NT2/D1 (cell line): ENCODE measurements at regions not wholly inside any gene's neighbourhood (a gene's known extent, or its start where the extent isn't known, plus 50 kb on each side); places are given as distances from the start of the nearest gene placed in this dataset.

ENCODE experiments used
- DNase-seq: peaks from one replicate; pipeline ENCODE4 v3.0.0-alpha.2; 2011; ENCODE audit warnings: low read depth, low spot score
- H3K27me3 ChIP-seq: 2 replicates; pipeline ENCODE4 v1.6.0; 2011; ENCODE audit warnings: mild to moderate bottlenecking; ENCODE audit not compliant: insufficient read length, insufficient read depth
- H3K36me3 ChIP-seq: 2 replicates; pipeline ENCODE4 v1.6.1; 2011; ENCODE audit warnings: mild to moderate bottlenecking, low read length, mixed read lengths; ENCODE audit not compliant: insufficient read depth, insufficient read length
- H3K4me1 ChIP-seq: 2 replicates; pipeline ENCODE4 v1.5.1; 2011; ENCODE audit not compliant: insufficient read depth, insufficient read length
- H3K4me3 ChIP-seq: 2 replicates; pipeline ENCODE4 v1.5.1; 2011; ENCODE audit warnings: low read depth; ENCODE audit not compliant: insufficient read length
- H3K9ac ChIP-seq: 2 replicates; pipeline ENCODE4 v1.6.0; 2011; ENCODE audit warnings: low read depth; ENCODE audit not compliant: insufficient read length
- H3K9me3 ChIP-seq: 2 replicates; pipeline ENCODE4 v1.5.1; 2011; ENCODE audit warnings: mild to moderate bottlenecking, low read length; ENCODE audit not compliant: insufficient read depth
- SUZ12 ChIP-seq: IDR thresholded peaks from 2 replicates; pipeline ENCODE4 v1.6.1; 2011; ENCODE audit not compliant: insufficient read length, insufficient read depth; ENCODE audit errors: extremely low read depth
- YY1 ChIP-seq: IDR thresholded peaks from 2 replicates; pipeline ENCODE4 v1.6.1; 2011; ENCODE audit not compliant: insufficient read length, insufficient read depth
- ZNF274 ChIP-seq: IDR thresholded peaks from 2 replicates; pipeline ENCODE4 v1.6.1; 2011; ENCODE audit warnings: mild to moderate bottlenecking, low read depth, low read length

GRCh38 chr2:171217330-171217729 is 56.6 kb upstream of the TLK1 start:
- TF ChIP-seq YY1: no peak
- TF ChIP-seq SUZ12: no peak
- no peak for TF ChIP-seq ZNF274
- no peaks in the 10 kb centered on the region for H3K27me3 ChIP-seq
- H3K36me3 ChIP-seq: no peaks in the 10 kb centered on the region
- H3K9ac ChIP-seq: no peak overlapping the region
- H3K4me3 ChIP-seq: no peak overlapping the region
- H3K9me3 ChIP-seq: peaks cover 12% of the 10 kb centered on the region
- H3K4me1 ChIP-seq: peaks cover 2% of the 10 kb centered on the region
- peak; percentile 50 for DNase-seq

- DNase-seq: no peak
- H3K4me3 ChIP-seq: no peak overlapping the region
- H3K27me3 ChIP-seq: no peaks in the 10 kb centered on the region
- TF ChIP-seq SUZ12 (no peak), ZNF274 (no peak)
- no peak overlapping the region for H3K9ac ChIP-seq
- no peaks in the 10 kb centered on the region for H3K36me3 ChIP-seq
- H3K9me3 ChIP-seq: peaks cover 12% of the 10 kb centered on the region
- H3K4me1 ChIP-seq: peaks cover 2% of the 10 kb centered on the region
Measured at GRCh38 chr2:171216631-171217030, 55.9 kb upstream of the TLK1 start.

GRCh38 chr2:171214093-171214492 is 53.4 kb upstream of the TLK1 start:
- no peak overlapping the region for H3K9ac ChIP-seq
- TF ChIP-seq YY1: no peak
- no peak for TF ChIP-seq ZNF274
- no peak for TF ChIP-seq SUZ12
- H3K36me3 ChIP-seq: no peaks in the 10 kb centered on the region
- no peaks in the 10 kb centered on the region for H3K27me3 ChIP-seq
- H3K9me3 ChIP-seq: peaks cover 9% of the 10 kb centered on the region
- H3K4me3 ChIP-seq: no peak overlapping the region
- peaks cover 2% of the 10 kb centered on the region for H3K4me1 ChIP-seq
- DNase-seq: no peak

GRCh38 chr2:171210864-171211431 is 50.3 kb upstream of the TLK1 start:
- Histone ChIP-seq H3K36me3 (no peaks in the 10 kb centered on the region), H3K4me3 (no peak overlapping the region), H3K9me3 (no peaks in the 10 kb centered on the region), H3K27me3 (no peaks in the 10 kb centered on the region), H3K4me1 (peaks cover 2% of the 10 kb centered on the region), H3K9ac (no peak overlapping the region)
- TF ChIP-seq SUZ12 (no peak), YY1 (no peak), ZNF274 (no peak)
- DNase-seq: no peak
